ENCODE measurements at regions not wholly inside any gene's neighbourhood (a gene's known extent, or its start where the extent isn't known, plus 50 kb on each side); places are given as distances from the start of the nearest gene placed in this dataset.

- no peak for DNase-seq
Observed at GRCh38 chr12:75894965-75895754, 136.4 kb downstream of the PHLDA1 start.

GRCh38 chr12:75893765-75894164 lies 137.8 kb downstream of the PHLDA1 start:
- no peak for DNase-seq

GRCh38 chr12:75892731-75893408 lies 138.7 kb downstream of the PHLDA1 start:
- no peak for DNase-seq

- DNase-seq = no peak
Observed at GRCh38 chr12:75891072-75891471, 140.5 kb downstream of the PHLDA1 start.

GRCh38 chr12:75890660-75891059 lies 140.9 kb downstream of the PHLDA1 start:
- no peak for DNase-seq

GRCh38 chr12:75890141-75890540 lies 141.4 kb downstream of the PHLDA1 start:
- no peak for DNase-seq

GRCh38 chr12:75888874-75889613 lies 142.5 kb downstream of the PHLDA1 start:
- no peak for DNase-seq

GRCh38 chr12:75888399-75888798 lies 143.2 kb downstream of the PHLDA1 start:
- DNase-seq = no peak

GRCh38 chr12:75887979-75888378 lies 143.6 kb downstream of the PHLDA1 start:
- no peak for DNase-seq

GRCh38 chr12:75884465-75884985 lies 147.1 kb downstream of the PHLDA1 start:
- DNase-seq = no peak

- DNase-seq = no peak
Observed at GRCh38 chr12:75883241-75883640, 148.3 kb downstream of the PHLDA1 start.

GRCh38 chr12:75882421-75882820 lies 149.2 kb downstream of the PHLDA1 start:
- no peak for DNase-seq

- no peak for DNase-seq
Observed at GRCh38 chr12:75881920-75882319, 149.7 kb downstream of the PHLDA1 start.

GRCh38 chr12:75877763-75878621 lies 153.6 kb downstream of the PHLDA1 start:
- peak; percentile 17 for DNase-seq

- DNase-seq = no peak
Observed at GRCh38 chr12:75876832-75877762, 154.5 kb downstream of the PHLDA1 start.

- no peak for DNase-seq
Observed at GRCh38 chr12:75874441-75874840, 157.1 kb downstream of the PHLDA1 start.

GRCh38 chr12:75872762-75873161 lies 158.8 kb downstream of the PHLDA1 start:
- no peak for DNase-seq

- DNase-seq = no peak
Observed at GRCh38 chr12:75870878-75871277, 160.7 kb downstream of the PHLDA1 start.

GRCh38 chr12:75868501-75868900 lies 163.1 kb downstream of the PHLDA1 start:
- no peak for DNase-seq

- no peak for DNase-seq
Observed at GRCh38 chr12:75865315-75865714, 166.3 kb downstream of the PHLDA1 start.

- no peak for DNase-seq
Observed at GRCh38 chr12:75864161-75864560, 167.4 kb downstream of the PHLDA1 start.
